Glutamatergic neuron (in vitro differentiated cells): ENCODE measurements at regions not wholly inside any gene's neighbourhood (a gene's known extent, or its start where the extent isn't known, plus 50 kb on each side); places are given as distances from the start of the nearest gene placed in this dataset.
"Not testable (repeated sequence)": the region's sequence is repeated elsewhere in the genome, so short reads cannot be mapped to it uniquely, and the experiment has no call there.

Experiments
- DNase-seq: peaks from one replicate; pipeline ENCODE4 v3.0.0; 2022
- H3K27ac Mint-ChIP-seq: one replicate; pipeline ENCODE4 v1.8.0; 2020; ENCODE audit warnings: mild to moderate bottlenecking, mixed read lengths, inconsistent platforms; ENCODE audit not compliant: unreplicated experiment
- H3K27me3 Mint-ChIP-seq: one replicate; pipeline ENCODE4 v1.8.0; 2020; ENCODE audit warnings: mild to moderate bottlenecking, moderate library complexity, mixed read lengths, inconsistent platforms; ENCODE audit not compliant: unreplicated experiment
- H3K36me3 Mint-ChIP-seq: one replicate; pipeline ENCODE4 v1.8.0; 2020; ENCODE audit warnings: mild to moderate bottlenecking, mixed read lengths, inconsistent platforms; ENCODE audit not compliant: unreplicated experiment
- H3K4me1 Mint-ChIP-seq: one replicate; pipeline ENCODE4 v1.8.0; 2020; ENCODE audit warnings: mild to moderate bottlenecking, low read depth, mixed read lengths, inconsistent platforms; ENCODE audit not compliant: unreplicated experiment
- H3K4me3 Mint-ChIP-seq: one replicate; pipeline ENCODE4 v1.8.0; 2020; ENCODE audit warnings: mild to moderate bottlenecking, mixed read lengths, inconsistent platforms; ENCODE audit not compliant: unreplicated experiment
- H3K9me3 Mint-ChIP-seq: one replicate; pipeline ENCODE4 v1.8.0; 2020; ENCODE audit warnings: mild to moderate bottlenecking, moderate library complexity, mixed read lengths, inconsistent platforms; ENCODE audit not compliant: unreplicated experiment
- CTCF ChIP-seq: fragments of 200-600 bp; sonication (generic); IDR thresholded peaks from one replicate; pipeline ENCODE4 v1.5.0; 2021; ENCODE audit not compliant: partially characterized antibody, unreplicated experiment

- H3K36me3 Mint-ChIP-seq: no peaks in the 10 kb centered on the region
- no peak overlapping the region for H3K4me3 Mint-ChIP-seq
- peaks cover 11% of the 10 kb centered on the region for H3K4me1 Mint-ChIP-seq
- no peak for DNase-seq
- no peaks in the 10 kb centered on the region for H3K9me3 Mint-ChIP-seq
- TF ChIP-seq CTCF: no peak
- H3K27me3 Mint-ChIP-seq: peaks cover 2% of the 10 kb centered on the region
- no peak overlapping the region for H3K27ac Mint-ChIP-seq
Measured at GRCh38 chr10:32141018-32141807, 85.0 kb upstream of the KIF5B start.

GRCh38 chr10:32140403-32140802 lies 84.2 kb upstream of the KIF5B start:
- Mint-ChIP-seq H3K9me3 (no peaks in the 10 kb centered on the region), H3K27ac (no peak overlapping the region), H3K27me3 (peaks cover 2% of the 10 kb centered on the region), H3K4me1 (peaks cover 11% of the 10 kb centered on the region), H3K36me3 (no peaks in the 10 kb centered on the region), H3K4me3 (no peak overlapping the region)
- no peak for DNase-seq
- no peak for TF ChIP-seq CTCF

DNA sequence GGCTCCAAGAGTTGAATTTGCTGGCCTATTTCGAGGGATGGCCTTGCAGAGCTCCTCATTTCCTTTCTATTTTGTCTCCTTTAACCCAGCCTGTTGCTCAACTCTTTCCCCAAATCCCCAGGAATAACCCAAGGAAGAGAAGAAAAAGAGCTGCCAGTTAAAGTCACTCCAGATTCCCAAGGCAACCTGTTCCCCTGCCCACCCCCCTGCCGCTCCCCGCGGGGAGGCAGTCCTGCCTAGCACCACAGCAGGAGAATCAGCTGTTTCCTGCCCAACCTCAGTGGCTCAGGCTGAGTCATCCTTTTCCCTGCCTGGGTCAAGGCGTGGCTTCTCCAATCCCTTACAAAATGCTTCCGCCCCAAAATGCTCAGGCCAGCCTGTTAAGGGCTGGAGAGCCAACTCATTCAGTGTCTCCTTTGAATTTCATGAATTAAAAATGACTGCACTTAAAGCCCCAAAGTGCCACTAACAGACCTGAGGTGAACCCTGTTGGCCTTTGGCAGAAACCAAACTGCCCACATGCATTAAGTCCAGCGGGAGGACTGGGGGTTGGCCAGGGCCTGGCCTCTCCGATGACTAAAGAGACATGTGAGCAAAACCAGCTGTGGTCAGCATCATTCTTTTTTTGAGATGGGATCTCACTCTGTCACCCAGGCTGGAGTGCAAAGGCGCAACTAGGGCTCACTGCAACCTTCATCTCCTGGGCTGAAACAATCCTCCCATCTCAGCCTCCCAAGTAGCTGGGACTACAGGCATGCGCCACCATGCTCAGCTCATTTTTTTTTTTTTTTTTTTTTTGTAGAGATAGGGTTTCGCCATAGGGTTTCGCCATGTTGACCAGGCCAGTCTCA lies 83.2 kb upstream of the KIF5B start:
- no peak overlapping the region for H3K27ac Mint-ChIP-seq
- H3K36me3 Mint-ChIP-seq: no peaks in the 10 kb centered on the region
- peaks cover 11% of the 10 kb centered on the region for H3K4me1 Mint-ChIP-seq
- TF ChIP-seq CTCF: no peak
- H3K4me3 Mint-ChIP-seq: no peak overlapping the region
- no peak for DNase-seq
- H3K27me3 Mint-ChIP-seq: peaks cover 2% of the 10 kb centered on the region
- no peaks in the 10 kb centered on the region for H3K9me3 Mint-ChIP-seq

GRCh38 chr10:32136927-32137326 lies 80.7 kb upstream of the KIF5B start:
- H3K4me3 Mint-ChIP-seq, H3K27me3 Mint-ChIP-seq, H3K9me3 Mint-ChIP-seq, H3K27ac Mint-ChIP-seq, DNase-seq, H3K36me3 Mint-ChIP-seq: not testable (repeated sequence)
- peaks cover 11% of the 10 kb centered on the region for H3K4me1 Mint-ChIP-seq

DNA sequence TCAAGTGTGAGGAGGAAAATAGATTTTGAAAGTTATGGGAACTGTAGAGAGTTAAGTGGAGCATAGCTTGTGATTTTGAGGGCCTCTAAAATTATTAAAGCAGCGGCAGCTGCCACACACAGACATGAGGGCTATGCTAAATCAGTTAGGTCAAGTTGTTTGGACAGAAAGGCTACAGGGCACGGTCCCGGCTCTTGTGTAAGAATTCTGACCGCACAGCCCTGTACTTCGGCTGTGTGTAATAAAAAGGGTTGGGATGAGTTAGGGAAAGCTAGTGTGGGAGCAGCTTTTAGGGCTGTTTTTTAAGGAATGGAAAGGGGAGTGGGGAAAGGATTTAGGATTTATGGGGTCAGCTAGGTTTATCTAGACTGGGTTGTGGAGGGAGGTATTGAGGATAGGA lies 79.6 kb upstream of the KIF5B start:
- H3K9me3 Mint-ChIP-seq, H3K36me3 Mint-ChIP-seq, DNase-seq, H3K27me3 Mint-ChIP-seq, H3K4me3 Mint-ChIP-seq, H3K4me1 Mint-ChIP-seq, H3K27ac Mint-ChIP-seq: not testable (repeated sequence)

- no peaks in the 10 kb centered on the region for H3K9me3 Mint-ChIP-seq
- DNase-seq: no peak
- H3K27me3 Mint-ChIP-seq: no peaks in the 10 kb centered on the region
- no peak for TF ChIP-seq CTCF
- no peaks in the 10 kb centered on the region for H3K36me3 Mint-ChIP-seq
- H3K4me3 Mint-ChIP-seq: no peak overlapping the region
- no peaks in the 10 kb centered on the region for H3K4me1 Mint-ChIP-seq
- H3K27ac Mint-ChIP-seq: no peak overlapping the region
Measured at GRCh38 chr10:32132357-32132946, 76.2 kb upstream of the KIF5B start.
